GM12873 (cell line): ENCODE measurements at regions not wholly inside any gene's neighbourhood (a gene's known extent, or its start where the extent isn't known, plus 50 kb on each side); places are given as distances from the start of the nearest gene placed in this dataset.

Source experiments
- CTCF ChIP-seq: IDR thresholded peaks from 2 replicates; pipeline ENCODE4 v1.5.1; 2012; ENCODE audit warnings: low read depth, mild to moderate bottlenecking, moderate library complexity, low read length, control low read depth; ENCODE audit not compliant: insufficient read depth; ENCODE audit errors: missing control alignments

- TF ChIP-seq CTCF = no peak
These were observed 133.7 kb upstream of the IFNGR1 start for GRCh38 chr6:137352859-137353258.

- no peak for TF ChIP-seq CTCF
These were observed 132.7 kb upstream of the IFNGR1 start for GRCh38 chr6:137351890-137352289.

GRCh38 chr6:137350857-137351256 is 131.7 kb upstream of the IFNGR1 start:
- no peak for TF ChIP-seq CTCF

- no peak for TF ChIP-seq CTCF
These were observed 131.0 kb upstream of the IFNGR1 start for GRCh38 chr6:137349856-137350830.

- no peak for TF ChIP-seq CTCF
These were observed 129.6 kb upstream of the IFNGR1 start for GRCh38 chr6:137348777-137349176.

- no peak for TF ChIP-seq CTCF
These were observed 124.1 kb upstream of the IFNGR1 start for GRCh38 chr6:137343241-137343640.

- TF ChIP-seq CTCF = no peak
These were observed 123.5 kb upstream of the IFNGR1 start for GRCh38 chr6:137342607-137343190.
